HG03025 (cell line): ENCODE measurements at regions not wholly inside any gene's neighbourhood (a gene's known extent, or its start where the extent isn't known, plus 50 kb on each side); places are given as distances from the start of the nearest gene placed in this dataset.
A peak's percentile ranks its signal among the peaks of the same experiment; 100 is the strongest.

Experiments
- ATAC-seq: cut with Tn5 transposase; IDR thresholded peaks from one replicate; pipeline ENCODE4 v1.9.1; 2021; ENCODE audit warnings: mild to moderate bottlenecking, moderate library complexity; ENCODE audit not compliant: unreplicated experiment, low FRiP score

DNA sequence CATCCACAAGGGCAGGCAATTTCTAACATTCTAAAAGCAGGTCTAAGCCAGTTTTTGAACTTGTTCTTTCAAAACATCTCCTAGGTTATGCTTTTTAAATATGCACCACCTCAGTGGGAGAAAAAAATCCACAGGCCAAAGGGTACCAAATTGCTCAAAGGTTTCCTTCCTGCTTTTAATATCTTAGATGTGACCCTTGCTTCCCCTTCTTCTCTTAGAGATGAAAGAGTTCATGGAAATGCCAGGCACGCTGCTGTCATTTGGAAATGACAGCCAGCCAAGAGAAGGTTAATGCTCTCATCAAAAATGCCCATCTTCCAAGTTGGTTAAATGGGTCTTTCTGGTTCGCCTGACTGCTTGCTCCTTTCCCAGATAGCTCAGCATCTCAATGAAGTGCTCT, 497.1 kb downstream of the CD83 start:
- ATAC-seq: no peak

DNA sequence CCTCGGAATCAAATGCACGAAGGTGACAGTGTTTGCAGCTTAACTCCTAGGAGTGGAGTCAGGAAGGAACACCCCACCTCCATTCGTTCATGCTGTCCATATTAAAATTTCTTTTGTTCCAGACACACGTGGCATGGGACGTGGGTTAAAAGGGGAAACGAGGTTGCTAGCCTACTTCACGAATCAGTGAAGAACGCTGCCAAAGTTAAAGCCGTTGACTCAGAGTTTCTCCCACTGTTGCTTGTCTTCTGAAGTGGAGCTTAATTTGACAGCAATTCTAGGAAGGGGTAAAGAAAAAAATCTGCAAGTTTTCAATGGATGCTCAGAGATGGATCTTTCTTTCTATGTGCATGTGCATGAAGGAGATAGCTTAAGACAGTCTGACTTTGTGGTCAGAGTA, 499.1 kb downstream of the CD83 start:
- no peak for ATAC-seq

GRCh38 chr6:14618759-14619418, 501.3 kb downstream of the CD83 start:
- no peak for ATAC-seq

DNA sequence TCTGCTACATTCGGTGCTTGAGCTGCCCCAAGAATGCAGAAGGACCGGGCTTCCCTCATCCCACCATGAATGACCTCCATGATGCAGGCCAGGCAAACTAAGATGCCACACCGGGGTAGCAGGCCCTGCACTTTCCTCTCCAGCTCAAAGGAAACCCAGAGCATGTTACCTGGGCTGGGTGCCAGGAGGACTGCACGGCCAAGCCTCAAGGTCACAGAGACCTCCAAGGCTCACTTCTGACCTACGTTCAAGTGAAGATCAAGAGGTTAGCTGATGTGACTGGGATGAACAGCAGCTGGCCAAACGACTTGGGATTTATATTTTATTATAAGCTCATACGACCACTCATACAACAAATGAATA, 501.8 kb downstream of the CD83 start:
- no peak for ATAC-seq

GRCh38 chr6:14620522-14620921, 502.9 kb downstream of the CD83 start:
- no peak for ATAC-seq

DNA sequence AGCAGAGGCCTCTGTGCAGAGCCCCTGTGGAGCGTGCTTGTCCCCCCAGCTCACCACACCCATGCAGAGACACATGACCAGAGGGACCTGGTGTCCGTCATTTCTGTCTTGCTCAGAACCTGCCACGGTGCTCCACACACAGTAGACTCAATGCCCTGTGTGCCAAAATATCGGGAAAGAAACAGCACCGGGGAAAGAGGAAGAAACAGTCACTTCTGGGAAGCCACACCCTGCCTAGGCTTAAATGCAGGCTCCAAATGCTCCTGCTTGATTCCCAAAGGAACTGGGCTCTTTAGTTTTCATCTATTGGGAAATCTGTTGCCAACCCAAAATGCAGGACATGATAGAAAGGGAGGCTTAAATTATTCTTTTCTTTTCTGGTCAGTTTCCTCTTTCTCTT, 503.9 kb downstream of the CD83 start:
- no peak for ATAC-seq

- no peak for ATAC-seq
These were observed 504.5 kb downstream of the CD83 start for GRCh38 chr6:14622085-14622484.

DNA sequence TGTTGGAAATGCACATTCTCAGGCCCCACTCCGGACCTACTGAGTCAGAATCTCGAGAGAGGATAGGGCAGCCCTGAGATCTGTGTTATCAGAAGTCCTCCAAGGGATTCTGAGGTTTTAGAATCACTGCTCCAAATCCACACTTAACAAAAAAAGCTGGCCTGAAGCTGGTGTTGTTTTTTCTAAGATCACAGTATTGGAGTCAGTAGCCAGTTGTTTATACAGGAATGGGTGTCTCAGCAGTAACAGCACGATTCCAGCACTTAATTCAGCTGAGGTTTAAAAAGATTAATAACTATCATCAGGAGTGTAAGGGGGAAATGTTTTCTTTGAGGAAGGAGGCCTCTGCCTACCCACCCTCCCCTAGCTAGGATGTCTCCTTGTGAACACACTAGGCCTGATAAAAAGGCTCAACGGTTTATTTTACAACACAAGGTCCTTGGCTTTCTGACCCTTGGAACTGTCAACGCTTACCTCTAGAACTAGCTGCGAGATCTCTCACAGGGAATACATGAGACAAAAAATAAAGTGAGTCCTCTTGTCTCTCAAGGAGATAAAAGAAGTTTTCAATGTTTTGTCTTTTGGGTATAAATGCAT, 505.4 kb downstream of the CD83 start:
- ATAC-seq: no peak

- ATAC-seq: no peak
These were observed 507.8 kb downstream of the CD83 start for GRCh38 chr6:14625173-14625895.

DNA sequence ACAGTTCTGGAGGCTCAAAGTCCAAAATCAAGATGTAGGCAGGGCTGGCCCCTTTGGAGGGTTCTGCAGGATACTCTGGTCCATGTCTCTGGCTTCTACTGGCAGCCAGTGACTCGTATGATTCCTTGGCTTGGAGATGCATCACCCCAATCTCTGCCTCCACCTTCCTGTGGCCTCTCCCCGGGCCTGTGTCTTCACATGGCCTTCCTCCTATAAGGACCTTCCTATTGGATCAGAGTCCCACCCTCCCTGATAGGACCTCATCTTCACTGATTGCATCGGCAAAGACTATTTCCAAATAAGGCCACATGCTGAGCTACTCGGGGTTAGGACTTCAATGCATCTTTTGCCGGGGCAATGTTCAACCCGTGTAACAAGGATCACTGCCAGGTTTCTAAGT, 509.0 kb downstream of the CD83 start:
- ATAC-seq: no peak

DNA sequence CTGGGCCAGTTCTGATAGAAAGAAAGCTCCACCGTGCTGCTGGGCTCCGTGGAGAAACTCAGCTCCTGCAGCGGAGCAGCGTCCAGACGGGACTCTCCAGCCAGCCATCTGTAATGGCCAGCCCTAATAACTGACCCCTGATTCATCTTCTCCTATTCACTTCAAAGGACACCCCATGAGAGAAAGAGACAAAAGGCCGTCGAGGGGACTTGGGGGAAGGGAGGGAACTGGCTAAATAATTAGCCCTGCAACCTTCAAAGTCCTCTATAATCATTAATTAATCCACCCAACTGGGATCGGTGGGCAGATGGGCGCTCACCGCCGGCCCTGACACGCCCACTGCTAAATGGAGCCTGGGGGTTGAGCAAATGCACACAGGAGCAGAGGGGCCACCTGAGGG, 512.4 kb downstream of the CD83 start:
- ATAC-seq: no peak

- no peak for ATAC-seq
These were observed 515.9 kb downstream of the CD83 start for GRCh38 chr6:14633479-14633878.

DNA sequence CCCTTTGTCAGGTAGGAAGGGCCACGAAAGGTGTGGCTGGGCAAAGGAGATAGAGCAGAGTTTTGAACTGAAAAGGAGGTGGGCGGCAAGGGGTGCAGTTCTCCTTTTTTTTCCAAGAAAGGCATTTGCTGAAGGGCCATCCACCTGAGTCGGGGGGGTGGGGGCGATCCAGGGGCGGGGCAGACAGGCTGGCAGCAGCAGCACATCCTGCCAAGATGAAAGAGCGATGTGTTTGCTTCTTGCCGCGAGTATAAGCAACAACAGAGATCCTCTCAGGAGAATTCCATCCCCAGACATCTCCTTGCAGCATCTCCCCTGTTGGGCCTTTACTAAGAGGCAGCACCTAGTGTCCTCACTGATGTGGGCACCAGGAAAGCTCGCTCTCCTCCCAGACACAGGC, 516.5 kb downstream of the CD83 start:
- ATAC-seq: no peak

GRCh38 chr6:14635195-14635594, 517.6 kb downstream of the CD83 start:
- no peak for ATAC-seq

GRCh38 chr6:14635934-14636591, 518.5 kb downstream of the CD83 start:
- peak; percentile 79 for ATAC-seq

- ATAC-seq: no peak
These were observed 520.9 kb downstream of the CD83 start for GRCh38 chr6:14638435-14638905.

DNA sequence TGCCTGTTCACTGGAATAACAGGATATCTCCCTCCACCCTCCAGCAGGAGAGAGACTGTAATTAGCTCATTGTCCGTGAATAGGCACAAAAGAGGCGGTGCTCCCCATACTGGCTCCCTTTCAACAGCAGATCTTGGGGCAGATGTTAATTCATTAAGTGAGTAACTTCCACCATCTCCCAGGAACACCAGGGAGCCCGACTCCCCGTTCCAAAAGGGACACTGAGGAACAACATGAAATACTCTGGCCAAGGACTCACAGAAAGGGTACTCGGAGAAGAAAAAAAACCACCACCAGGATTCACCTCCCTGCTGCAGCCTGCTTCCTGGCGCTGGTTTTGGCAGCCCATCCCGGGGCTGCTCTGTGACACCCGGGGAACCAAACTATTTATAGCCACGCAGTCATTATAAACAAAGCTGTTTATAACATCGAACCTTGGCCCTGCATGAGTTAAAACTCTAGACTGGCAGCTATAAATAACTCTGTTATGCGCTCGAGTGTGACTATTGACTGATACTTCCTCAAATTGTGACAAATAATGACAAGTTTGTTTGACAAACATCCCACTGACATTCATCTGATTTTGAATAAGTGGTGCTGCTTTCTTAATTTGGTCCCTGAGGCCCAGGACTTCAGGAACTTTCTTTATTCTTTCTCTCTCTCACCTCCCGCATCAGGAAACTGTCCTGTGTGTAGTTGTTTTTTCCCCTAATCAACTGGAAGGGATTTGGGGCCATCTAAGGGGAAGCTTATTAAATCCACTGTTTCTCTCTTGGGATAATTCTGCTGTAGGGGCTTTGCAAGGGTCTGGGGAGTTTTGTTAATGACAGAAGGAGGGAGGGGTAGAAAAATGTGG, 521.6 kb downstream of the CD83 start:
- ATAC-seq: no peak

GRCh38 chr6:14639983-14640599, 522.5 kb downstream of the CD83 start:
- ATAC-seq: no peak

- ATAC-seq: no peak
These were observed 523.1 kb downstream of the CD83 start for GRCh38 chr6:14640631-14641030.
